CD4-positive, alpha-beta T cell treated with Interleukin-2 at 100 ng/mL for 4 hours (primary cell): ENCODE measurements at regions not wholly inside any gene's neighbourhood (a gene's known extent, or its start where the extent isn't known, plus 50 kb on each side); places are given as distances from the start of the nearest gene placed in this dataset.

Experiments
- DNase-seq: peaks from one replicate; pipeline ENCODE4 v3.0.0-alpha.2; 2020; ENCODE audit warnings: low spot score

DNA sequence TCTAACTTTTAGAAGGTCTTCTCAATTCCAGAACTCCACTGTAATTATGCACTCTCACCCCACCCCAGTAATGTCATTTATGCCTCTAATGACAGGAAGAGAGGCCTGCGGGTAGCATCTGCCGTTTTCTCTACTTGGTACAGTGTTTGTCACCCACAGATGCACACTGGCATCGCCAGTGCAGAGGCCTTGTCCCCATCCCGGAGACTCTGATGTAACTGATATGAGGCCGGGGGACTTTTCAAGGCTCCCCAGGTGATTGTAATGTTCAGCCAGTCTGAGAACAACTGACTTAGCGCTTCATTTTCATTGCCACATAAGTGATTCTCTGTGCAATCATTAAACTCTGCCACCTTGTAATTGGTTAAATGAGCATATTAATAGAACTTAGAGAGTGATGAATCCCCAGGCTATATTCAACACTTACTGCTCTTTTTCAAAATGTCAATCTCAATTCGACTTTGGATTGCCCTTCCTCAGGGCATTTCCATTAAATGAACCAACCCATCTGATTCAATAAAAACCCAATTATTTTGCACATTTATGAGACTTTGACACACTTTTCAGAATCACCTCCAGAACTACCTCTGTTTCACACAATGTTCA, 113.2 kb downstream of the HERPUD2 start:
- no peak for DNase-seq

DNA sequence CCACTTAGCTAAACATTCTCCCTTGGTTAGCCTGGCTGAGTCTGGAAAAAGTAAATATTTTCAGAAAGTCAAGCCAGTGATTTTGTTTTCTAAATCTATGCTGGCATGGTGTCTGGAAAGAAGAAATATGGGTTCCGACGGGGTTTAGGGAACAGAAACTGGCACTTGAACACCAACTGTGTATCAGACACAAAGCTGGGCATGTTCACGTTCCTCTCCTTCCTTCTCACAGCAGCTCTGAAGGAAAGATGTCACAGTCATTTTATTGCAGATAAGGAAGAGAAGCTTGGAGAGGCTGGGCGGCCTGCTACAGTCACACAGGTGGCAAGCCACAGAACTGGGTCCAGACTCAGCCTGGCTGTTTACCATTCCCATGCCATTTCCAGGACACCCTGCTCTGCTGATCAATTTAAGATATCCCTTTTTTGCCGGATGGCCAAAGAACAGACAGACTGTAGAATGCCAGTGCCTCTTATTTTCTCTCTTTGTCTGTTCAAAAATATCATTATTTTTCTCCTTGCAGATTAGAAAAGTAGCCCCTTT, 118.8 kb downstream of the HERPUD2 start:
- DNase-seq, result no peak

DNA sequence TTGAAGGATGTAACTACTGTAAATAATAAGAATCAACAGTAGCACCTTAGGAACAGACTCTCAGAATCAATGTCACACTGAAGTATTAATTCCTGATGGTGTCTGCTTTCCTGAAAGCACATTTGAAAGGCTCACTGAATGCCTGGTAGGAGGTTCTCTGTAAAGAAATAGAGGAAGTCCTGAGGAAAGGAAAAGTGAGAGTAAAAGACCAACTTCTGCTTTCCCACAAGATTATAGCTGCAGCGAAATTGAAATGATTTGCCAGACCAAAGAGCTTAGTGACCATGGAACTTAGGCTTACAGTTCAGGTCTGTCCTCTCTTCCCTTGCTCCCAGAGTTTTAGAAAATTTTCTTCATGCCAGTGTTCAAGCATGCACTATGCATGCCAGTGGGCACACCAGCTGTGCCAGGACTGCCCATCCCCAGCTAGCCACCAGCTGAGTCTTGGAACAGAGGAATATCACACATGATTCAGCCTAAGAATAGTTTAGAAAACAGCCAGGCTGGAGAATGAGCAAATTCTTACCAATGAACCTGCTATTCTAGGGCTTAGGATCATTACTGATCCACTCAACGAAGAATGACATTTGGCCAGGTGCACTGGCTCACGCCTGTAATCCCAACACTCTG, 123.2 kb downstream of the HERPUD2 start:
- DNase-seq, result no peak

- DNase-seq, result no peak
Observed at GRCh38 chr7:35570937-35571336, 124.0 kb downstream of the HERPUD2 start.

GRCh38 chr7:35565927-35566326, 129.0 kb downstream of the HERPUD2 start:
- no peak for DNase-seq

DNA sequence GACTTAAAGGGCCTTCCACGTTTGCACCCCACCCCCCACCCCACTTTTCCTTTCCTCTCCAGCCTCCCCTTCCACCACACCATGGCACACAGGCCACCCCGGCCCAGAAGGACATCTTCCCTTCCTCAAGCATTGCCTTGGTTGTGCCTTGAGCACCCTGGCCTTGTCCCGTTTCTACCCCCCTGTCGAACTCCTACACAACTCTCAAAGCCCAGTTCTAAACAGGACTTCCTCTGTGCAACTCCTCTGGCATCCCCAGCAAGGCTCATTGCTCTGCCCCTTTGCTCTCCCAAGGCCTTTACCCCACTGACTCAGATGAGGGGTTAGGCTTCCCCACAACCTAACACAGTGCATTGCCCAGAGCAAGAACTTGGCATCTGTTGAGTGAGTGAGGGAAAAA, 136.1 kb downstream of the HERPUD2 start:
- DNase-seq, result no peak

GRCh38 chr7:35556515-35557471, 138.1 kb downstream of the HERPUD2 start:
- no peak for DNase-seq

- DNase-seq, result no peak
Observed at GRCh38 chr7:35555934-35556333, 139.0 kb downstream of the HERPUD2 start.

- DNase-seq, result no peak
Observed at GRCh38 chr7:35555386-35555785, 139.5 kb downstream of the HERPUD2 start.

DNA sequence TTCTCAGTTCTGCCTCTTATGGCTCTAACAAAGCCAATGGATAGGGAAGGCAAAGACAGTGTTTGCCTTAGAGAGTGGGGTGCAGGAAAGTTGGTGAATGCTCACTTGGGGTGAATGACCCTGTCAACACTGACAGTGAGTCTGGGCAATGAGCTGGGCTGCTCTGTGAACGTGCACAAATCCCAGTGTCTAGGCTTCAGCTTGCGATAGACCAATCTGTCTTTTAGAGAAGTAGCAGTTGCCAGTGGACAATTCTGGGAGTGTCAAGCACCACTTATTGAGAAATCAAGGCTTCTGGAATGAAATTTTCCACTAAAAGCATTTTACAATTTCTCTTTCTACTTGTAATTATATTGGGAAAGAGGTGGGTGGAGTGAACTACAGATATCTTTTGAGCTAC, 141.4 kb downstream of the HERPUD2 start:
- no peak for DNase-seq

DNA sequence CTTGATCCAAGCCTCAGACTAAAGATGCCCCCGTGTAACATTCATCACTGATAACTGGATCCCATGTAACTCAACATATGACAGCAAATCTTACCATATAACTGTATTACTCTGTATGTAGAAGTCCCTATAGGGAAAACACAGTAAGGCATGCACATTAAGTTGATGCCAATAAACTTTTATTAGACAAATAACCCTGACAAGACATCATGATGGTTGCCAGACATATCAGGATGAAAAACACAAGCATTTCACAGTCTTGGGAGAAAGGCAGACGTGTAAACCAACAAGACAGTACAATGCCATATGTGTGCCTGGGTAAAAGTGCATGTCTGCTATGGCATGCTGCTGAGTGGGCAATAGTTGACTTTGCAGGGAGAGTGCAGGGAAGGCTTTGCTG, 142.2 kb downstream of the HERPUD2 start:
- no peak for DNase-seq

GRCh38 chr7:35551321-35552081, 143.4 kb downstream of the HERPUD2 start:
- no peak for DNase-seq

GRCh38 chr7:35550831-35551230, 144.1 kb downstream of the HERPUD2 start:
- no peak for DNase-seq

- no peak for DNase-seq
Observed at GRCh38 chr7:35549781-35550180, 145.2 kb downstream of the HERPUD2 start.

DNA sequence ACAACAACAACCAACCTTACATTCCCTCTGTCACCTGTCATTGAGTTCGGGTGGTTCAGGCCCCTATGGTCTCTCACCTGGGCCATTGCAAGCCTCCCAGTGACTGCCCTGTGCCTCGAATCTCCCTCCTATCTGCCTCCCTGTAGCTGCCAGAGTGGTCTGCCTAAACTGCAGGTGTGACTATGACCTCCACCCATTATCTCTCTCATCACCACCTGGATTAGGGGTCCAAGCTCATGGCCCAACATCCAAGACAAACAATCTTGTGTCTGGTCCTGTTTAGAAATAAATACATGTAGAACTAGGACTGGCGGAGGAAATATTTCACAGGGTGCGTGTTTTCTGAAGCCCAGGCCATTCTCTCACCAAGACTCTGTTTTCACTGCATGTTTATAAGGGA, 146.6 kb downstream of the HERPUD2 start:
- no peak for DNase-seq

DNA sequence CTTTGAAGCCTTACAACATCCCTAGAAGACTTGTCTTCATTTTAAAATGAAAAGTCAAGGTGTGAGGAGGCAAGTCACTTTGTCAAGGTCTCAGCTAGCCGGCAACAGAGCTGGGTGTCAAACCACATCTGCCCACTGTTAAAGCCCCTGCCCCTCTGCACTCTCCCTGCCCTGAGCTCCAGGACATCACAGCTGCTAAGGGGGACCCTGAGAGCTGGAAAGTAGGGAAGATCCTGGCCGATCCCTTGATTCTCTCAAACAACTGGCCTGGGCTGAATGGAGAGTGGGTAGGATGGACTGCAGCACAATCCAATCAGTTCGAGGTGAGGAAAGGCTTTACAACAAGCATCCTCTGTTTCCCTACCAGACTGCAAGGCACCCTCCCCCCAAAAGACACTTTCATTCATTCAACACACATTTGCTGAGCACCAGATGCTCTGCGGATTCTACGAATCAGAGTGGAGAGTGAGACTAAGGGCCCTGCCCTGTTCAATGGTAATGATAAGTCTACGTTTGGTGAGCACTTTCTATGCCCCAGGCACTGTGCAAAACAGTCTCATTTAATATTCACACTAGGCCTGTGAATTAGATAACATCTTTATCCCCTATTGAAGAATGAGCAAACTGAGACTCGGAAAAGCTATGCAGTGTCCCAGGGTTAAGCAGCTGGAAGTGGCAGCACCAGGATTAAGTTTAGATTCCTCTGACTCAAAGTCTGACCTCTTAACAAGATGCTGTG, 148.1 kb downstream of the HERPUD2 start:
- DNase-seq, result no peak

DNA sequence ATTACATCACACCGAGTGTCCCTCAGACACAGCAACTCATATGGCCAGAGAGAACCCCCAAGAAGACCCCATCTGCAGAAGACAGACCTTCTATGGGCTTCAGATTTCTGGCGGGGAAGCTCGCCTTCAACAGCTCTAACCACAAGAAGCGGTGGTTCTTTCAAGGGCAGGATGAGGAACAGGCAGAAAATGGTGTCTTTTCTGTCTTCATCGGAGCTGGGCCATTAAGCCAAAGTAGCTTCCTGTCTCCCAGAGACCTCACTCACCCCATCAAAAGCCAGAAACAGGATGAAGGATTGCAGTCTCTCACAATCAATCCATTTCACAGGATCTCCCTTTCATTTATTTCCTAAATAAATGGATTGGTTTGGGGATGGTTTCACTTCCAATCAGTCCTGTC, 149.1 kb downstream of the HERPUD2 start:
- no peak for DNase-seq

- no peak for DNase-seq
Observed at GRCh38 chr7:35544028-35544742, 150.8 kb downstream of the HERPUD2 start.

DNA sequence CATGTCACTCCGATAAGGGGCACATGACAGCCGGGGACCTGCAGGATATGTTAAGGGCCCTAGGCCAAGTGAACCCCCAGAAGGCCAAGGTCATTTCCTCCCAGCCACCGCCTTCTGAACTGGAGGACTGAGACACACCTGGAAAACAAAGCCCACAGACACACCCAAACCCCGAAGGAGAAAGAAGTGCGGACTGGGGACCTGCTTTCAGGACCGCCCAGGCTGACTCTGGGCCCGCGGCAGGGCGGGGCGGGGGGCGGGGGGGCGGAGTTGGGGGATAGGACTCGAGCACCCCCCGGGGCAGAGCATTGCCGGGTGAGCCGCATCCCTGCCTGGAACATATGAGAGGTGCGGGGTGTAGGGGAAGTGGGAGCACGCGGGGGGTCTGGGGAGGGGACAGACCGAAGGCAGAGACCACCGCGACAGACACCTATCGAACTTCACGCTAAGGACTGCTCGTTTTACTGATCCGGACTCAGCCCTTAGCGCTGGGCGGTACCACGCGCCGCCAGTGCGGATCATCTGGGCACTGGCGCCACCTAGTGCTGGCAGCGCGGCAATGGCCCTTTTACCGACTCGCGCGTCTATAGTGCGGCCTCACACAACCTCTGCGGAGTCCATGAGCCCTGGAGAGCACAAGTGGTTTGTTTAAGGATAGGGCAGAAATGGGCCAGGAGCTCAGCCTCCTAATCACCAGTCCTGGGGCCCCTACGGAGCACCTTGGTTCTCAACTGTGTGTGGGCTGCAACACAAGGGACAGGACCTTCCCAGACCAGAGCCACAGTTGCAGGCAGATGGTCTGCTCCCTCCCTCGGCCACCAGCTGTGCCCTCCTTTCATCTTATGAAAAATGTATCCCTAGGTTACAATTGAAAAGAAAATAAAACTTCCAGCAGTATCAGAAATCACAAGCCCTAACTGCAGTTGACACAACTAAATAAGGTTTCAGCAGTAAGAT, 157.6 kb downstream of the HERPUD2 start:
- DNase-seq, result peak; percentile 77
